Hypothalamus (tissue), 51 donors: ENCODE measurements at regions not wholly inside any gene's neighbourhood (a gene's known extent, or its start where the extent isn't known, plus 50 kb on each side); places are given as distances from the start of the nearest gene placed in this dataset.

Experiments used
- DNase-seq, 51 donors: peaks; one replicate each; lab custom pipeline; 2025; lab: John Stamatoyannopoulos, UW

DNA sequence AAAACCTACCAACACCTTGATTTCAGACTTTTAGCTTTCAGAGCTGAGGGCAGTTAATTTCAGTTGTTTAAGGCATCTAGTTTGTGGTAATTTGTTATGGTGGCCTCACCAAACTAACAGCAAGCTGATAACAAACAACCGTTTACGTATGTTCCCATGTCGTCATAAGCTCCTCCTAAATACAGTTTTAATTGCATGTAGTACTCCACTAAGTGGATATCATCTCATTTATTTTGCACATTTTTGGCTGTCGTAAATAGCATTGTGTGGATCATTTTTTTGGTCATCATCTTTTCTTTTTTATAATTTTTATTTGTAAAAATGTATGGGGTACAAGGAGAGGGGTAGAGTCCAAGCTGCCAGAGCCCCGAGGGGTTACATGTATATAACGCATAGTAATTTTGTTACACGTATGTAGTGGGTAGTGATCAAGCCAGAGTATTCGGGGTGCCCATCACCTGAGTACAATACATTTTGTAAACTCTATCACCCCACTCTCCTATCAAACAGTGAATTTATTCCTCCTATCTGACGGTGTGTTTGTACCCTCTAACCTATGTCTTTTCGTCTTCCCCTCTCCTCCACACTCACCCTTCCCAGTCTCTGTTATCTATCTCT lies 89.2 kb upstream of the MYCN start:
- no peak for DNase-seq

DNA sequence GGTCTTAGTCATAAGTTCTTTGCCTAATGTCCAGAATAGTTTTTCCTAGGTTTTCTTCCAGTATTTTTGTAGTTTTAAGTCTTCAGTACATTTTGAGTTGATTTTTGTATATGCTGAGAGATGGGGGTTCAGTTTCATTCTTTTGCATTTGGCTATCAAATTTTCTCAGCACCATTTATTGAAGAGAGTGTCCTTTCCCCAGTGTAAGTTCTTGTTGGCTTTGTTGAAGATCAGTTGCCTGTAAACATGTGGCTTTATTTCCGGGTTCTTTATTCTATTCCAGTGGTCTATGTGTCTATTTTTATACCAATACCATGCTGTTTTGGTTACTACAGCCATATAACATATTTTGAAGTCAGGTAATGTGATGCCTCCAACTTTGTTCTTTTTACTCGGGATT lies 87.5 kb upstream of the MYCN start:
- DNase-seq = no peak

- DNase-seq = no peak
These were observed 86.4 kb upstream of the MYCN start for GRCh38 chr2:15853903-15854302.

GRCh38 chr2:15855766-15856260 lies 84.5 kb upstream of the MYCN start:
- DNase-seq = no peak

DNA sequence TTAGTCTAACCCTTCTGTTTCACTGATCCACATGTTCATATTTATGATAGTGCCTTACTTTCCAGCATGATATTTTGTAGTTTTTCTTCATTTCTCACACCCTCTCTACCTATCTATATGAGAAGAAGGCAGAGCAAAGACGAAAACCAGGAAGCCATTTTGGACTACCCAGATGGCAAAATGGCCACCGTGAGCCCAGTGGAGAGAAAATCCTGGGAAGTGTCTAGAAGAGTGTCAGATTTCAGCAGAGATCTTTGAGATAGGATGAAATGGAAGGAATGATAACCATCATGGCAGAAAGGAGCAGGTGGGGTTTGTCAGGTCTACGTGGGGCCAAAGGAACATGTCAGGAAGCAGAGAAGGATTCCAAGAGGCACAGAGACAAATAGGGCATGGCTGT lies 84.0 kb upstream of the MYCN start:
- DNase-seq = no peak

GRCh38 chr2:15858466-15858865 lies 81.9 kb upstream of the MYCN start:
- DNase-seq = no peak

DNA sequence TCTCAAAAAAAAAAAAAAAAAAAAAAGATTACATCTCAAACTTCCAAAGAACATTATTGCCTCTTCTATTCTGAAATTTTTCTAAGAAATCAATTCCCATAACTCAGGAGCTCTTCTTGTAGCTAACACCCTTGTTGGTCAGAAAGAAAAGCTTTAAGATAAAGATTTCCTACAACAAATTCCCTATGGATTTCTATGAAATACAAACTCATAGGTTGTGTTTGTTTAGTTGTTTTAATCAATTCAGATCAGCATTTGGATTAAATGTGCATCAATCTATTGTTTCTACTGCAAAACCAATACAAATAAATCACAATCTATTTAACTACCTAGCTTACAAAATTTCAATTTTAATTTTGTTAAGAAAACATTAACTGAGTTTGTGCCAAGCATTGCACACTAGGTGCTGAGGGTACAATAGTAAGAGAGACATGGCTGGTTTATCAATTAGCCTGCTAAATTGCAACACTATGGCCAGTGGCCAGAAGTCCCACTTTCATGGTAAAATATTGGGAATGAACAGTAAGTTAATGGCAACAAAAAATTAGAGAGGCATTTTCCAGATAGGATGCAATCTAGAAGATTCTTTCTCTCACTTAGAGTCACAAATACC lies 80.2 kb upstream of the MYCN start:
- DNase-seq = no peak

DNA sequence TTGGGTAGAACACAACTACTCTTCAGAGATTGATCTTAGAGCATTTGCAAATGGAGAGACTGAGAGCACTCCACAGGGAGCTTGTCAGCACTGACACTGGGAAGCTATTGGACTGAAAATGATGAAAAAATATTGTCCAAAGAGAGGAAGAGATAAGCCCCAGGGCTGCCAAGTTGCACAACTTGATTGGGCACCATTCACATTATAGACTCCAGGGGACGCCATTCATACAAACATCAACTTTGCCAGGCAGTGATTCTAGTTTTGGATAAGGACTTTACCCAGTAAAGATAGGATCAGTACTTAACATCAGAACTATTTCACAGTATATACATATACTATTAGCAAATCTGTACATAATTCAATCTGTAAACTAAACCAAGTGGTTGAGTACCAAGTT lies 79.6 kb upstream of the MYCN start:
- no peak for DNase-seq

- no peak for DNase-seq
These were observed 79.1 kb upstream of the MYCN start for GRCh38 chr2:15861172-15861822.

DNA sequence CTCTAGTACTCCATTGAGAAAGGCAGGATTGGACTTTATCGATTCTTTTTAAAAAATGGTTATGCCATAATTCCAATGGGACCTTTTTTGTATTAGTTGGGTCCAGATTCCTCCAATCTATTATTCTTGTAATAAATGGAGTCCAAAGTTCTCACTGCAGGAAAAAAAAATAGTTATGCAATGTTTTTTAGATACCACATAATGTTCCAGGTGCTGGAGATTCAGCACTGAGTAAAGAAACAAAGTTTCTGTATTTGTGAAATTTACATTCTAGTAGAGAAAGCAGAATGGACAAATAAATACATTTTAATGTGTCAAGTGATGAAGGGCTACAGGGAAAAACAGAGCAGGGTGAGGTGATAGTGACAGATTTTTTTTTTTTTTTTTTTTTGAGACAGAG lies 78.5 kb upstream of the MYCN start:
- DNase-seq = no peak

- no peak for DNase-seq
These were observed 77.3 kb upstream of the MYCN start for GRCh38 chr2:15863089-15863488.

DNA sequence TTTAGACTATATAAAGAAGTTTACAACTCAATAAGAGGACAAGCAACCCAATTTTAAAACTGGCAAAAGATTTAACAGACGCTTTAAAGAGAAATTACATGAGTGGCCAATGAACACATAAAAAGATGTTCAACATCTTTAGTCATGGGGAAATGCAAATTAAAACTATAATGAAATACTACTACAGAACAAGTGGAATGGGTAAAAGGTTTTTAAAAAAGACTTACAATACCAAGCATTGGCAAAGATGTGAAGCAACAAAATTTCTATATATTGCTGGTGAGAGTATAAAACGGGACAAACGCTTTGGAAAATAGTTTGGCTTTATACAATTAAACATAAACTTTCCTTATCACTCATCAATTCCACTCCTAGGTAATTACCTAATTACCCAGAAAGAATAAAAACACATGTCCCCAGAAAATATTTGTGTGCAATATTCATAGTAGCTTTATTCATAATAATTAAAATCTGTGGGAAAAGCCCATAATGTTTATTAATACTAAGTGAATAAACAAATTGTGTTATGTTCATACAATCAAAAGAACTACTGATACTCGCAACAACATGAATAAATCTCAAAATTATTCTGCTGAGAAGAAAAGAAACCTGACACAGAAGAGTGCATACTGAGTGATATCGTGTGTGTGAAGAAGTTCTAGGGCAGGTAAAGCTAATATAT lies 76.7 kb upstream of the MYCN start:
- no peak for DNase-seq

DNA sequence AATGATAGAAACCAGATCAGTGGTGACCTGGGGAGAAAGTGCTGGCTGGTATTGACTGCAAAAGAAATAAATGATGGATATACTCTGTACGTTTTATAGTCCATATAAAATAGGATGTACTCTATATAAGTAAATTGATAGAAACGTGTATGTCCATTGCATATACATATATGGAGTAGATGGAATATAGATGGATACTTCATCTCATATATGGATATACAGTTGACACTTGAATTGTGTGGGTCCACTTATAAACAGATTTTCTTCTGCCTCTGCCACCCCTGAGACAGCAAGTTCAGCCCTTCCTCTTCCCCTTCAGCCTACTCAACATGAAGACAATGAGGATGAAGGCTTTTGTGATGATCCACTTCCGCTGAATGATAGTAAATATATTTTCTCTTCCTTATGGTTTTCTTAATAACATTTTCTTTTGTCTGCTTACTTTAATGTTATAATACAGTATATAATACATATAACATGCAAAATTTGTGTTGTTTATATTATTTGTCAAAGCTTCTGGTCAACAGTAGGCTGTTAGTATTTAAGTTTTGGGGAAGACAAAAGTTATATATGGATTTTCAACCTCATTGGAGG lies 76.1 kb upstream of the MYCN start:
- no peak for DNase-seq

GRCh38 chr2:15865923-15866322 lies 74.4 kb upstream of the MYCN start:
- no peak for DNase-seq

GRCh38 chr2:15866563-15867193 lies 73.7 kb upstream of the MYCN start:
- no peak for DNase-seq

- no peak for DNase-seq
These were observed 72.9 kb upstream of the MYCN start for GRCh38 chr2:15867194-15868171.

DNA sequence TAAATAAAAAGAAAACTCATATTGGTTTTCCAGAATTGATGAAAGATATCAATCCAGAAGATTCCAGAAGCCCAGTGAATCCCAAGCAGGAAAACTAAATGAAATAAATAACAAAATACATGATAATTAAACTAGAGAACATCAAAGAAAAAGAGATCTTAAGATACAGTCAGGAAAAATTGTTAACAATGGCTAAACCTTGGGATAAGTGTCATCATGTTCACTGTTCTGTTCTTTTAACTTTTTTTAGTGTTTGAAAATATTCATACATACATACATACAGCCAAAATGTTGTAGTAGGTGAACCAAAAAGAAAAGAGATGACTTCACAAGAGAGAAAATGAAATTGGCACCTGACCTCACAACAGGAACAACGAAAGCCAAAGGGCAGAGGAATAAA lies 72.2 kb upstream of the MYCN start:
- DNase-seq = no peak

DNA sequence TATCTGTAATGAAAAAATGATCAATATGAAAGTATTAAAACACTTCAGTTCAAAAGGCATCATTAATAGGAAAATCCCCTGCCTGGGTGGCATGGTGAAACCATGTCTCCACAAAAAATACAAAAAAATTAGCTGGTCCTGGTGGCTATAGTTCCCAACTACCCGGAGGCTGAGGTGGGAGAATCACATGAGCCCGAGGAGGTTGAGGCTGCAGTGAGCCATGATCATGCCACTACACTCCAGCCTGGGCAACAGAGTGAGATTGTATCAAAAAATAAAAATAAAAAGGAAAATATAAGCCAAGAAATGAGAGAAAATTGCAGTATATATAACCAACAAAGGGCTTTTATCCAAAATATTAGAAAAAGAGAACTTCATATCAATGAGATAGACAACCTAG lies 71.6 kb upstream of the MYCN start:
- DNase-seq = no peak

- no peak for DNase-seq
These were observed 71.0 kb upstream of the MYCN start for GRCh38 chr2:15869396-15869795.

DNA sequence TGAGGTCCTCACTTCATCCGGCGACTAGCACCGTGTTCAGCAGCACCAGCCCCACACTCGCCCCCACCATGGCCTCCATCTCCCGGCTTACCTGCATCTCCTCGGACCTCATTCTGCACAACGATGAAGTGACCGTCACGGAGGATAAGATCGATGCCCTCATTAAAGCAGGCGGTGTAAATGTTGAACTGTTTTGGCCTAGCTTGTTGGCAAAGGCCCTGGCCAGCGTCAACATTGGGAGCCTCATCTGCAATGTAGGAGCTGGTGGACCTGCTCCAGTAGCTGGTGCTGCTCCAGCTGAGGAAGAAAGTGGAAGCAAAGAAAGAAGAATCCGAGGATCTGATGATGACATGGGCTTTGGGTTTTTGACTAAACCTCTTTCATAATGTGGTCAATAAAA lies 70.5 kb upstream of the MYCN start:
- no peak for DNase-seq
